ENCODE measurements at regions not wholly inside any gene's neighbourhood (a gene's known extent, or its start where the extent isn't known, plus 50 kb on each side); places are given as distances from the start of the nearest gene placed in this dataset.

DNA sequence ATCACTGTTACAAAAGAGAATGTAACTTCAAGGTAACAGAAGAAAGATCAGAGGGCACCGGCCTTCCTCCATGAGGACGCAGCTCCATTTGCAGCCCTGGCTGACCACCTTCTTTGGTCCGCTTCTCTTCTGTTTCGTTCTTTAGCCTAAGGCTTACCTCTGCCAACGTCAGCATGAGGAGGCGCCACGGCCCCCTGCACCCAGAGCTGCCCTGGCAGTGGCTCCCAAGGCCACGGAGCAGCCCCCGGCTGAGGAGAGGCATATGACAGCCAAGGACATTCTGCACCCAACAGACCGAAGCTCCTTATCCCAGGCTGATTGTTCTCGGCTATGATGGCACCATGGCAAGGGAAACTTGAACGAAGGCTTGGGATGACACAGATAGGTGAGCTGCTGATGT, 250.3 kb downstream of the TOMM20 start:
- Histone ChIP-seq H3K27ac (no peak overlapping the region), H3K4me1 (peaks cover 0 to 3% of the 10 kb centered on the region in 2 donors), H3K4me3 (no peak overlapping the region), H3K36me3 (no peaks in the 10 kb centered on the region), H3K27me3 (no peaks in the 10 kb centered on the region), H3K9me3 (no peaks in the 10 kb centered on the region)
- DNase-seq = no peak
- TF ChIP-seq, protein P1, sequence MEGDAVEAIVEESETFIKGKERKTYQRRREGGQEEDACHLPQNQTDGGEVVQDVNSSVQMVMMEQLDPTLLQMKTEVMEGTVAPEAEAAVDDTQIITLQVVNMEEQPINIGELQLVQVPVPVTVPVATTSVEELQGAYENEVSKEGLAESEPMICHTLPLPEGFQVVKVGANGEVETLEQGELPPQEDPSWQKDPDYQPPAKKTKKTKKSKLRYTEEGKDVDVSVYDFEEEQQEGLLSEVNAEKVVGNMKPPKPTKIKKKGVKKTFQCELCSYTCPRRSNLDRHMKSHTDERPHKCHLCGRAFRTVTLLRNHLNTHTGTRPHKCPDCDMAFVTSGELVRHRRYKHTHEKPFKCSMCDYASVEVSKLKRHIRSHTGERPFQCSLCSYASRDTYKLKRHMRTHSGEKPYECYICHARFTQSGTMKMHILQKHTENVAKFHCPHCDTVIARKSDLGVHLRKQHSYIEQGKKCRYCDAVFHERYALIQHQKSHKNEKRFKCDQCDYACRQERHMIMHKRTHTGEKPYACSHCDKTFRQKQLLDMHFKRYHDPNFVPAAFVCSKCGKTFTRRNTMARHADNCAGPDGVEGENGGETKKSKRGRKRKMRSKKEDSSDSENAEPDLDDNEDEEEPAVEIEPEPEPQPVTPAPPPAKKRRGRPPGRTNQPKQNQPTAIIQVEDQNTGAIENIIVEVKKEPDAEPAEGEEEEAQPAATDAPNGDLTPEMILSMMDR (IDR thresholded peaks at IDR 0.05) = no peak
- TF ChIP-seq POLR2A (IDR thresholded peaks at IDR 0.05) = no peak
- intact Hi-C loops (cut with DNase I; ENCODE audit: low total_unique reads) = no loop called here

DNA sequence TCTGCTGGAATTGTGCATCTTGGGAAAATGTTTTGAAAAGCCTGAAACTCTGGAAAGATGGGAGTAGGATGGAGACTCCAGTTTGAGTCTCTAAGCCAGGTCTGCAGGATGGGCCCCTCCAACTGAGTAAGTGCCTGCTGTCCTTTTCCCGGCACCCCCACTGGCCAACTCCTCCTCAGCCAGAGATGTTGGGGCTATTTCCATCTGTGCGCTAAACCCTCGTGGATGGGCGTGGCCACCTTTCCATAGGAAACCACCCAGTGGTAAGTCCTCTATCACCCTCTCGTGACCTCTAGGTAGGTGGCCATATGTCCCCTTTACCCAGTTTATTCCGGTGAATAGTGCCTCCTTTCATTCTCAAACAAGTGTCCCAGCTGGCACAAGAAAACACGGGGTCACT, 250.9 kb downstream of the TOMM20 start:
- Histone ChIP-seq H3K9me3 (no peaks in the 10 kb centered on the region), H3K27ac (no peak overlapping the region), H3K27me3 (no peaks in the 10 kb centered on the region), H3K4me3 (no peak overlapping the region), H3K36me3 (no peaks in the 10 kb centered on the region), H3K4me1 (peaks cover 0 to 3% of the 10 kb centered on the region in 2 donors)
- TF ChIP-seq, protein P1 (IDR thresholded peaks at IDR 0.05) = no peak
- TF ChIP-seq POLR2A (IDR thresholded peaks at IDR 0.05) = no peak
- no peak for DNase-seq
- intact Hi-C loops (cut with DNase I; ENCODE audit: low total_unique reads) = no loop called here

- intact Hi-C loops (cut with DNase I; ENCODE audit: low total_unique reads) = no loop called here
- Histone ChIP-seq H3K9me3 (no peaks in the 10 kb centered on the region), H3K4me3 (no peak overlapping the region), H3K36me3 (no peaks in the 10 kb centered on the region), H3K27me3 (no peaks in the 10 kb centered on the region), H3K4me1 (peaks cover 0 to 3% of the 10 kb centered on the region in 2 donors), H3K27ac (no peak overlapping the region)
- TF ChIP-seq, protein P1 (IDR thresholded peaks at IDR 0.05) = no peak
- TF ChIP-seq POLR2A (IDR thresholded peaks at IDR 0.05) = no peak
- no peak for DNase-seq
Measured at GRCh38 chr1:234875953-234876855, 252.4 kb downstream of the TOMM20 start.

DNA sequence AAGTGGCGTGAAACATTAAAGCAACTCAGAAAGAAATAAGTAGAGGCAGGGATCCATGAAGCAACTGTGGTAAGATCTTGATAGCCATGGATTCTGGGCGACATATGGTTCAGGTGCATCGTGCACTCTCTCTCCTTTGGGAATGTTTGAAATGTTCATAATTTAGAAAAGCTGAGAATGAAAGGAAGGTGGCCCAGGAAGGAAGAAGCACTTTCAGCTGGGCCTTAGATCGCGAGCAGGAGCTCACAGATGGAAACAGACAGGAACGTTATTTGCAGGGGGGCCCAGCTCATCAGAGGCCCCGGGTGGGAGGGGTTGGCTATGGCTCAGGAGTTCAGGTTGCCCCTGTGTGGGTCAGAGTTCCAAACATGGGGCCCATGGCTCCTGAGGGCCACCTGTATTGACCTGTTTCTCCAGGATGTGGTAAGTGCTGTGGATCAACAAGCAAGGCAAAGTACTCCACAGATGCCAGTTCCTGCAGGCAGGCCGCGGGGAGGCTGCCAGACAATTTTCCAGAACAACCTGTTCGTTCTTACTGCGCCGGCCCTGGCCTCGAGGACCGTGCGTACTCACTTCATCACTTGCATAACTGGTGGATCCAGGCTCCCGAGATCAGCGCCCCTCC, 253.2 kb downstream of the TOMM20 start:
- no peak for DNase-seq
- Histone ChIP-seq H3K4me3 (no peak overlapping the region), H3K36me3 (no peaks in the 10 kb centered on the region), H3K9me3 (no peaks in the 10 kb centered on the region), H3K4me1 (peaks cover 0 to 3% of the 10 kb centered on the region in 2 donors), H3K27ac (no peak overlapping the region), H3K27me3 (no peaks in the 10 kb centered on the region)
- TF ChIP-seq, protein P1 (IDR thresholded peaks at IDR 0.05) = no peak
- TF ChIP-seq POLR2A (IDR thresholded peaks at IDR 0.05) = no peak
- intact Hi-C loops (cut with DNase I; ENCODE audit: low total_unique reads) = no loop called here

All from uterus (tissue), 3 donors.